ENCODE measurements at regions not wholly inside any gene's neighbourhood (a gene's known extent, or its start where the extent isn't known, plus 50 kb on each side); places are given as distances from the start of the nearest gene placed in this dataset.

GRCh38 chr6:166693880-166694279 is 66.8 kb upstream of the RPS6KA2 start:
- DNase-seq (ENCODE audit: low read depth in 2 of 2), result no peak

GRCh38 chr6:166692723-166693302 is 65.8 kb upstream of the RPS6KA2 start:
- no peak for DNase-seq (ENCODE audit: low read depth in 2 of 2)

- no peak for DNase-seq (ENCODE audit: low read depth in 2 of 2)
These were observed 64.7 kb upstream of the RPS6KA2 start for GRCh38 chr6:166691746-166692145.

GRCh38 chr6:166691199-166691598 is 64.1 kb upstream of the RPS6KA2 start:
- DNase-seq (ENCODE audit: low read depth in 2 of 2), result no peak

GRCh38 chr6:166689687-166690086 is 62.6 kb upstream of the RPS6KA2 start:
- DNase-seq (ENCODE audit: low read depth in 2 of 2), result no peak

- DNase-seq (ENCODE audit: low read depth in 2 of 2), result no peak
These were observed 61.9 kb upstream of the RPS6KA2 start for GRCh38 chr6:166688901-166689300.

GRCh38 chr6:166687879-166688205 is 60.8 kb upstream of the RPS6KA2 start:
- DNase-seq (ENCODE audit: low read depth in 2 of 2), result no peak

GRCh38 chr6:166687070-166687878 is 60.2 kb upstream of the RPS6KA2 start:
- no peak for DNase-seq (ENCODE audit: low read depth in 2 of 2)

GRCh38 chr6:166686317-166686716 is 59.3 kb upstream of the RPS6KA2 start:
- no peak for DNase-seq (ENCODE audit: low read depth in 2 of 2)

GRCh38 chr6:166684866-166685265 is 57.8 kb upstream of the RPS6KA2 start:
- DNase-seq (ENCODE audit: low read depth in 2 of 2), result no peak

GRCh38 chr6:166684170-166684569 is 57.1 kb upstream of the RPS6KA2 start:
- no peak for DNase-seq (ENCODE audit: low read depth in 2 of 2)

GRCh38 chr6:166683477-166683876 is 56.4 kb upstream of the RPS6KA2 start:
- DNase-seq (ENCODE audit: low read depth in 2 of 2), result no peak

GRCh38 chr6:166679566-166679965 is 52.5 kb upstream of the RPS6KA2 start:
- DNase-seq (ENCODE audit: low read depth in 2 of 2), result no peak

- no peak for DNase-seq (ENCODE audit: low read depth in 2 of 2)
These were observed 51.4 kb upstream of the RPS6KA2 start for GRCh38 chr6:166678426-166678825.

GRCh38 chr6:166677941-166678340 is 50.9 kb upstream of the RPS6KA2 start:
- DNase-seq (ENCODE audit: low read depth in 2 of 2), result no peak

Measured in activated CD4-positive, alpha-beta T cell treated with anti-CD3 and anti-CD28 coated beads for 24 hours (primary cell).